ENCODE measurements at regions not wholly inside any gene's neighbourhood (a gene's known extent, or its start where the extent isn't known, plus 50 kb on each side); places are given as distances from the start of the nearest gene placed in this dataset.
A peak's percentile ranks its signal among the peaks of the same experiment; 100 is the strongest.

- TF ChIP-seq EZH2 (IDR thresholded peaks at IDR 0.05; ENCODE audit: low read depth) (no peak), CTCF (conservative IDR thresholded peaks at IDR 0.05) (no peak)
- Histone ChIP-seq H2AFZ (no peak overlapping the region), H3K4me3 (no peak overlapping the region), H3K9me2 (ENCODE audit: insufficient read depth) (no peaks in the 10 kb centered on the region), H3K4me1 (replicated peaks; ENCODE audit: insufficient read depth) (peaks cover 11% of the 10 kb centered on the region; the same call in 1 of the 2 replicates), H4K20me1 (ENCODE audit: insufficient read depth) (no peaks in the 10 kb centered on the region), H3F3A (ENCODE audit: insufficient read depth, low read depth) (no peaks in the 10 kb centered on the region), H3K36me3 (ENCODE audit: low read depth) (no peaks in the 10 kb centered on the region), H3K27ac (no peak overlapping the region), H3K9me3 (ENCODE audit: insufficient read depth, low read depth) (peaks cover 7% of the 10 kb centered on the region; the same call in 1 of the 2 replicates), H3K79me2 (ENCODE audit: low read depth) (no peaks in the 10 kb centered on the region), H3K4me2 (no peak overlapping the region), H3K27me3 (ENCODE audit: insufficient read depth, low read depth) (no peaks in the 10 kb centered on the region)
- no TSS peak for BruUV-seq (replicated peaks)
- ChIA-PET POLR2A (ENCODE audit: unreplicated experiment) (interaction anchor here (0.7 kb wide), 2 partner anchors 17 to 163 kb away, joined by 3 to 4 read pairs; no protein-coding TSS in a partner anchor), CTCF (no interaction called here)
- no peak for DNase-seq
- intact Hi-C loops (cut with micrococcal nuclease; ENCODE audit: unreplicated experiment): no loop called here
Observed at GRCh38 chr1:117732956-117733355, 127.1 kb downstream of the TENT5C start.

GRCh38 chr1:117734403-117734802, 128.6 kb downstream of the TENT5C start:
- no peaks in the 10 kb centered on the region for H3K27me3 ChIP-seq (ENCODE audit: insufficient read depth, low read depth)
- H3K36me3 ChIP-seq (ENCODE audit: low read depth): no peaks in the 10 kb centered on the region
- intact Hi-C loops (cut with micrococcal nuclease; ENCODE audit: unreplicated experiment): no loop called here
- H3K9me3 ChIP-seq (ENCODE audit: insufficient read depth, low read depth): no peaks in the 10 kb centered on the region; the same call in 1 of the 2 replicates
- no peaks in the 10 kb centered on the region for H3K79me2 ChIP-seq (ENCODE audit: low read depth)
- no peaks in the 10 kb centered on the region for H4K20me1 ChIP-seq (ENCODE audit: insufficient read depth)
- H3K4me1 ChIP-seq (replicated peaks; ENCODE audit: insufficient read depth): peaks cover 11% of the 10 kb centered on the region; the same call in 1 of the 2 replicates
- TF ChIP-seq CTCF (conservative IDR thresholded peaks at IDR 0.05): no peak
- no peak for TF ChIP-seq EZH2 (IDR thresholded peaks at IDR 0.05; ENCODE audit: low read depth)
- no peaks in the 10 kb centered on the region for H3K9me2 ChIP-seq (ENCODE audit: insufficient read depth)
- H3K4me2 ChIP-seq: peak overlapping the region; percentile 72
- no peak overlapping the region for H2AFZ ChIP-seq
- no peak for DNase-seq
- ChIA-PET CTCF (interaction anchor here (0.6 to 2.1 kb wide), 2 partner anchors 15 to 24 kb away, joined by 3 to 6 read pairs; no protein-coding TSS in a partner anchor), POLR2A (ENCODE audit: unreplicated experiment) (no interaction called here)
- H3F3A ChIP-seq (ENCODE audit: insufficient read depth, low read depth): no peaks in the 10 kb centered on the region
- BruUV-seq (replicated peaks): no TSS peak
- H3K27ac ChIP-seq: no peak overlapping the region
- no peak overlapping the region for H3K4me3 ChIP-seq

GRCh38 chr1:117735045-117735992, 129.5 kb downstream of the TENT5C start:
- H3K4me3 ChIP-seq: peak overlapping the region; percentile 46; the same call in 1 of the 2 replicates
- CTCF ChIA-PET: interaction anchor here (0.6 to 2.1 kb wide), 2 partner anchors 14 to 23 kb away, joined by 3 to 6 read pairs; no protein-coding TSS in a partner anchor
- H3K36me3 ChIP-seq (ENCODE audit: low read depth): no peaks in the 10 kb centered on the region
- intact Hi-C loops (cut with micrococcal nuclease; ENCODE audit: unreplicated experiment): loop anchor here (1.0 kb wide), 1 partner anchor 129 kb away; the partner anchor contains the start of gene TENT5C
- no peaks in the 10 kb centered on the region for H3F3A ChIP-seq (ENCODE audit: insufficient read depth, low read depth)
- no peaks in the 10 kb centered on the region for H4K20me1 ChIP-seq (ENCODE audit: insufficient read depth)
- H2AFZ ChIP-seq: peak overlapping the region; percentile 79
- H3K79me2 ChIP-seq (ENCODE audit: low read depth): no peaks in the 10 kb centered on the region
- TF ChIP-seq CTCF (conservative IDR thresholded peaks at IDR 0.05): no peak
- no peak for TF ChIP-seq EZH2 (IDR thresholded peaks at IDR 0.05; ENCODE audit: low read depth)
- H3K4me2 ChIP-seq: peak overlapping the region; percentile 72
- H3K27ac ChIP-seq: no peak overlapping the region
- H3K9me2 ChIP-seq (ENCODE audit: insufficient read depth): no peaks in the 10 kb centered on the region
- BruUV-seq (replicated peaks): no TSS peak
- H3K27me3 ChIP-seq (ENCODE audit: insufficient read depth, low read depth): no peaks in the 10 kb centered on the region
- POLR2A ChIA-PET (ENCODE audit: unreplicated experiment): no interaction called here
- H3K9me3 ChIP-seq (ENCODE audit: insufficient read depth, low read depth): no peaks in the 10 kb centered on the region; the same call in 1 of the 2 replicates
- H3K4me1 ChIP-seq (replicated peaks; ENCODE audit: insufficient read depth): peaks cover 11% of the 10 kb centered on the region; the same call in 1 of the 2 replicates
- DNase-seq: peak; percentile 15 to 59

Data from PC-9 (cell line).